Stomach (tissue), 8 donors: ENCODE measurements at regions not wholly inside any gene's neighbourhood (a gene's known extent, or its start where the extent isn't known, plus 50 kb on each side); places are given as distances from the start of the nearest gene placed in this dataset.

Experiments
- DNase-seq, 2 donors: peaks; one replicate each; pipeline versions ENCODE4 v3.0.0 to v3.0.0-alpha.2; 2013 to 2019
- H3K27ac ChIP-seq, 5 donors: fragments of 200-600 bp in 4 of 5; sonication (generic) in 4 of 5; one replicate each; pipeline ENCODE4 v1.5.1; 2013 to 2019; ENCODE audit warnings: mild to moderate bottlenecking in 1 of 5, moderate library complexity in 1 of 5
- H3K27me3 ChIP-seq, 3 donors: fragments of 200-600 bp; sonication (generic); one replicate each; pipeline ENCODE4 v1.5.1; 2017 to 2019; ENCODE audit warnings: mixed run types in 1 of 3
- H3K36me3 ChIP-seq, 4 donors: fragments of 200-600 bp; sonication (generic); 1 replicate in 3 of 4; 2 replicates in 1 of 4; pipeline ENCODE4 v1.5.1; 2016 to 2019
- H3K4me1 ChIP-seq, 4 donors: fragments of 200-600 bp; sonication (generic); one replicate each; pipeline ENCODE4 v1.5.1; 2016 to 2019
- H3K4me3 ChIP-seq, 4 donors: fragments of 200-600 bp; sonication (generic) in 3 of 4; one replicate each; pipeline ENCODE4 v1.5.1; 2016 to 2019; ENCODE audit warnings: mild to moderate bottlenecking in 1 of 4
- H3K9me3 ChIP-seq, 4 donors: fragments of 200-600 bp; sonication (generic); one replicate each; pipeline ENCODE4 v1.5.1; 2016 to 2019
- EP300 ChIP-seq: sonication (generic); formaldehyde crosslinking; IDR thresholded peaks from one replicate; pipeline ENCODE4 v1.6.1; 2017; ENCODE audit warnings: antibody characterized with exemption
- POLR2A ChIP-seq, 4 donors: fragments of 450-650 bp; IDR thresholded peaks; one replicate each; pipeline ENCODE4 v1.6.1; 2016; ENCODE audit warnings: antibody characterized with exemption in 4 of 4, control low read depth in 2 of 4, mild to moderate bottlenecking in 1 of 4, moderate library complexity in 1 of 4
- POLR2AphosphoS5 ChIP-seq, 3 donors: sonication (generic); formaldehyde crosslinking; IDR thresholded peaks; one replicate each; pipeline ENCODE4 v1.6.1; 2016; ENCODE audit warnings: antibody characterized with exemption in 3 of 3
- WGBS, 5 donors: extraction: QIAGEN DNeasy Blood & Tissue Kit in 3 of 5; methylation state at CpG; one replicate each; pipeline versions ENCODE4 v1.1.5 to v1.1.7; 2013 to 2018; 5-methylcytosine and 5-hydroxymethylcytosine counted together
- intact Hi-C: fragments of 100-400 bp; cut with DNase I; formaldehyde crosslinking; loops from one replicate; pipeline ENCODE4 v1.15.1; 2023; ENCODE audit warnings: low total_unique reads
- TF ChIP-seq, protein P1 (sequence below), 7 experiments: fragments of 450-650 bp in 4 of 7; fragments of 200-600 bp in 3 of 7; sonication (generic) in 3 of 7; IDR thresholded peaks; one replicate each; pipeline ENCODE4 v1.5.1; 2016 to 2019; ENCODE audit warnings: antibody characterized with exemption in 7 of 7, control low read depth in 2 of 7, mild to moderate bottlenecking in 1 of 7
- donor health status: healthy with polysubstance abuse.
- donor health status: Bipolar disorder and iron deficiency.
- donor health status: healthy.

DNA sequence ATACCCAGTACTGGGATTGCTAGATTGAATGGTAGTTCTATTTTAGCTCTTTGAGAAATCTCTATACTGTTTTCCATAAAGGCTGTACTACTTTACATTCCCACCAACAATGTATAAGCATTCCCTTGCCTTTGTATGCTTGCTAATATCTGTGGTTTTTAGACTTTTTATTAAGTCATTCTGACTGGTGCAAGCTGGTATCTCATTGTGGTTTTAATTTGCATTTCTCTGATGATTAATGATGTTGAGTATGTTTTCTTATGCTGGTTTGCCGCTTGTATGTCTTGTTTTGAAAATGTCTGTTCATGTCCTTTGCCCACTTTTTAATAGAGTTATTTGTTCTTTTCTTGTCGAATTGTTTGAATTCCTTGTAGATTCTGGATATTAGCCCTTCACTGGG, 512.7 kb upstream of the PAPPA start:
- H3K36me3 ChIP-seq = no peaks in the 10 kb centered on the region
- WGBS, 5 donors = 41 to 71% (median 56%) methylated on average over 2 of the region's 2 CpGs
- no peaks in the 10 kb centered on the region for H3K4me1 ChIP-seq
- no peaks in the 10 kb centered on the region for H3K9me3 ChIP-seq
- DNase-seq = no peak
- no peaks in the 10 kb centered on the region for H3K27me3 ChIP-seq
- intact Hi-C loops = no loop called here
- H3K27ac ChIP-seq = no peak overlapping the region
- H3K4me3 ChIP-seq = no peak overlapping the region
- TF ChIP-seq, protein P1, sequence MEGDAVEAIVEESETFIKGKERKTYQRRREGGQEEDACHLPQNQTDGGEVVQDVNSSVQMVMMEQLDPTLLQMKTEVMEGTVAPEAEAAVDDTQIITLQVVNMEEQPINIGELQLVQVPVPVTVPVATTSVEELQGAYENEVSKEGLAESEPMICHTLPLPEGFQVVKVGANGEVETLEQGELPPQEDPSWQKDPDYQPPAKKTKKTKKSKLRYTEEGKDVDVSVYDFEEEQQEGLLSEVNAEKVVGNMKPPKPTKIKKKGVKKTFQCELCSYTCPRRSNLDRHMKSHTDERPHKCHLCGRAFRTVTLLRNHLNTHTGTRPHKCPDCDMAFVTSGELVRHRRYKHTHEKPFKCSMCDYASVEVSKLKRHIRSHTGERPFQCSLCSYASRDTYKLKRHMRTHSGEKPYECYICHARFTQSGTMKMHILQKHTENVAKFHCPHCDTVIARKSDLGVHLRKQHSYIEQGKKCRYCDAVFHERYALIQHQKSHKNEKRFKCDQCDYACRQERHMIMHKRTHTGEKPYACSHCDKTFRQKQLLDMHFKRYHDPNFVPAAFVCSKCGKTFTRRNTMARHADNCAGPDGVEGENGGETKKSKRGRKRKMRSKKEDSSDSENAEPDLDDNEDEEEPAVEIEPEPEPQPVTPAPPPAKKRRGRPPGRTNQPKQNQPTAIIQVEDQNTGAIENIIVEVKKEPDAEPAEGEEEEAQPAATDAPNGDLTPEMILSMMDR (IDR thresholded peaks at IDR 0.05) = no peak
- TF ChIP-seq EP300 (no peak), POLR2AphosphoS5 (IDR thresholded peaks at IDR 0.05) (no peak), POLR2A (IDR thresholded peaks at IDR 0.05) (no peak)

DNA sequence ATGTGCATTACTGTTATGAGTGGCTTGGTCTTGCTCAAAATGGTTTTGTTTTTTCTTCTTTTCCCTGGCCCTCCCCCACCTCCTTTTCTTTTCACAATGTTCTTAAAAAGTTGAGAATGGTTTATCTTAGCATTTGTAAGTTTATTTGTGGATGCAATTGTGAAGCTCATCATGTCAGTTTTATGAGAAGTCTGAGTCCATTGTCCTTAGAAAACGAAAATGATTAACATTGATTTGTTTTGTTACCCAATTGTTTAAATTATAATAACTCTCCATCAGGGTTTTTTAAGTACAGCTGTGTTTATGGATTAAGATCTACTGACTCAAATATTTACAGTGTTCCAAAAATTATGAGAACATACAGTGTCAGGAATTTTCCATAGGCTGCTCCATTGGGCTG, 511.3 kb upstream of the PAPPA start:
- no peaks in the 10 kb centered on the region for H3K4me1 ChIP-seq
- no peak overlapping the region for H3K4me3 ChIP-seq
- intact Hi-C loops = no loop called here
- no peaks in the 10 kb centered on the region for H3K9me3 ChIP-seq
- no peak overlapping the region for H3K27ac ChIP-seq
- H3K36me3 ChIP-seq = no peaks in the 10 kb centered on the region
- H3K27me3 ChIP-seq = no peaks in the 10 kb centered on the region
- DNase-seq = no peak
- WGBS, 5 donors = 43 to 55% (median 48%) methylated on average over 1 of the region's 1 CpG
- TF ChIP-seq, protein P1 (IDR thresholded peaks at IDR 0.05) = no peak
- TF ChIP-seq EP300 (no peak), POLR2AphosphoS5 (IDR thresholded peaks at IDR 0.05) (no peak), POLR2A (IDR thresholded peaks at IDR 0.05) (no peak)

DNA sequence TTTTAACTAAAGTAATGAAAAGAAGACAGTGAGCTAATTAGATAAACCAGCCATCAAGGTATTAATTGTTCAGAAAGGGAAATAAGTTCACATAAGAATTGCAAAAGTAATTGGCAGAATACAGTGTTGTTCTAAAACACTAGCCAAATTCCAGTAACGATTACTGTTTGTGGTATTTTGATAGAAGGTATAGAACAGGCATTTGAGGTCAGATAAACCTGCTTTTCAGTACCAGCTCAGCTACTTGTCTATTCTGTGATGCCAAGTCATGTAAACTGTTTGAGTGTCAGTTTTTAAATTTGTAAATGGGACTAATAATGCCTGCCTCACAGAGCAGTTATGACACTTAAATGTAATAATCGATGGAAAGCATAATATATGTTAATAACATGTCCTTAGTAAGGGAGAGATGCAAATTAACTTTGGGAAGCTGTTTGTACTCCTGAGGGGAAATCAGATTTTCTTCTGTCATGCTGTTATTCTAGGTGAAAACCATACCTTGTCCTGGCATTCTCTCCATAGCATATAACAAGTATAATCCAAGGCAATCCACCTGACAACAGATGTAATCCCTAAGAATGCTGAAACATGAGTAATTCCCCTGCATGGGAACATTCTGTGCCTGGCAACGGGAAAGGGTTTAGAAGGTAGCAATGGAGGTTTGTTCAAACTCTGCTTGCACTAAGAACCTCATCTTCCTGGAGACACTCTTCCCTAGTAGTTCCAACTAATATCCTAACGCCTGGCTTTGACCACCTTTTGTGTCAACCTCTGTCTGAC, 509.5 kb upstream of the PAPPA start:
- no peak for TF ChIP-seq POLR2AphosphoS5 (IDR thresholded peaks at IDR 0.05)
- TF ChIP-seq, protein P1 (IDR thresholded peaks at IDR 0.05) = no peak
- no peak for TF ChIP-seq EP300
- TF ChIP-seq POLR2A (IDR thresholded peaks at IDR 0.05) = no peak
- WGBS, 5 donors = 72 to 79% (median 75%) methylated on average over 4 of the region's 4 CpGs
- no peaks in the 10 kb centered on the region for H3K4me1 ChIP-seq
- H3K36me3 ChIP-seq = no peaks in the 10 kb centered on the region
- intact Hi-C loops = no loop called here
- H3K27me3 ChIP-seq = no peaks in the 10 kb centered on the region
- no peak for DNase-seq
- H3K27ac ChIP-seq = no peak overlapping the region
- H3K9me3 ChIP-seq = no peaks in the 10 kb centered on the region
- H3K4me3 ChIP-seq = no peak overlapping the region

DNA sequence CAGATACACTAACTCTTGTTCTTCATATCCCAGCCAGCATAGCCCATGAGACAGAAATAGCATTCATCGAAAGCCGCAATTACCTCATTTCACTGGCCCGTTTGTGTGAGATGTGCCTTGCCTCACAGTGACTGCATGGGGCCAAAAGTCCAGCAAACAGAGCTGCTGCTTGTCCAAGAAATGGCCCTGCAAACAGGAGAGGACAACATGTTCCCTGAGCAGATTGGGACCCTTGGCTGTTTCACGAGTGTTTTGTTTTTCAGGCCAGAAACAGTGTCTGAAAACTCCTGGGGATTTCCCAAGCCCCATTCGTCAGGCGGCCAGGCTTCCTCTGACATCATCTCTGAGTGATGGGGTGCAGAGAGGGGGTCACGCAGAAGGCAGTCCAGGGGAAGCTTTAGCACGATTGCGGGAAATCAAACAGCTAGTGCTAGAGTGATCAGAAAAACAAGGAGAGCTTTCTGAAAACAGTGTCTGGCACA, 503.6 kb upstream of the PAPPA start:
- Histone ChIP-seq H3K4me1 (peaks cover 0 to 5% (median 0%) of the 10 kb centered on the region in 4 donors), H3K27me3 (no peaks in the 10 kb centered on the region), H3K4me3 (no peak overlapping the region), H3K9me3 (no peaks in the 10 kb centered on the region), H3K36me3 (no peaks in the 10 kb centered on the region), H3K27ac (peak overlapping the region in 4 of 5 donors; percentile 64 to 72 (median 69))
- intact Hi-C loops = no loop called here
- WGBS, 5 donors = 46 to 63% (median 55%) methylated on average over 9 of the region's 9 CpGs
- TF ChIP-seq POLR2A (IDR thresholded peaks at IDR 0.05) = no peak
- peak; percentile 70 to 84 (median 79) for TF ChIP-seq POLR2AphosphoS5 (IDR thresholded peaks at IDR 0.05)
- peak; percentile 94 for TF ChIP-seq EP300
- DNase-seq = peak; percentile 28 to 80

DNA sequence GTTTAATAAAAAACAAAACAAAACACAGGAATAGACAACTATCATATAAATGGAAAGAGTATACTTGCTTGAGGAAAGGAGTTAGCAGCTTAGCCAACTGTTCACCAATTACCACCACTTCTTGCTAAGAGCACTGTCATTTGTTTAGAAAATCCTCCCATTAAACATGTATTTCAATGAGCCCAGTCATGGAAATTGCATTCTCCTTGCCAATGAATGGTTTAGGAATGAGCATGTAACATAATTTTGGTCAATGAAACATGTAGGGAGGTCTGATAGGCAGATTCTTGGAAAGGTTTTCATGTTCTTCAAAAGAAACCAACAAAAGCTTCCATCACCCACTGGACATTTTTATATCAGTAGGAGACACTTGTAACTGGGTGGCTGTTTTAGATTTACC, 502.8 kb upstream of the PAPPA start:
- peaks cover 0 to 5% (median 0%) of the 10 kb centered on the region in 4 donors for H3K4me1 ChIP-seq
- no peaks in the 10 kb centered on the region for H3K9me3 ChIP-seq
- intact Hi-C loops = no loop called here
- TF ChIP-seq POLR2A (IDR thresholded peaks at IDR 0.05) (no peak), EP300 (no peak)
- TF ChIP-seq, protein P1 (IDR thresholded peaks at IDR 0.05) = no peak
- peak overlapping the region in 4 of 5 donors; percentile 64 to 72 (median 69) for H3K27ac ChIP-seq
- H3K27me3 ChIP-seq = no peaks in the 10 kb centered on the region
- DNase-seq = peak in 1 of 2 donors; percentile 16
- no peaks in the 10 kb centered on the region for H3K36me3 ChIP-seq
- no peak overlapping the region for H3K4me3 ChIP-seq
